ENCODE measurements at regions not wholly inside any gene's neighbourhood (a gene's known extent, or its start where the extent isn't known, plus 50 kb on each side); places are given as distances from the start of the nearest gene placed in this dataset.

DNA sequence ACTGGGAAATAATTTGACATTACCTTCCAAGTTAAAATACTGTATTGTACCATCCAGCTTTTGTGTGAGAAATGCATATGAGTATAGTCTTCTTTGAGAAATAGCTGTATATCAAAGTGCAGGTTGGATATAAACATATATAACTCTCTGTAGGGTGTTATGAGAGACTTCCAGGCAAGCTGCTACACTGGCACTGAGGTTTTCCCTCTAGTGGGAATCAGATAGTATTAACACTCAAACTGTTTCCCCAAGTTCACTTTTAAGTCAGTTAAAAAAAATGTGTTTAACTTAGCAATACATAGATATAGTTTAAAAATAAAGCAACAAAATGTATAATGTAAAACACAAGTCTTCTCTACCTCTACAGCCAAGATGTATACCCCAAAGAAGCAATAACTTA is 368.4 kb upstream of the SLC8A1 start:
- DNase-seq, result no peak

DNA sequence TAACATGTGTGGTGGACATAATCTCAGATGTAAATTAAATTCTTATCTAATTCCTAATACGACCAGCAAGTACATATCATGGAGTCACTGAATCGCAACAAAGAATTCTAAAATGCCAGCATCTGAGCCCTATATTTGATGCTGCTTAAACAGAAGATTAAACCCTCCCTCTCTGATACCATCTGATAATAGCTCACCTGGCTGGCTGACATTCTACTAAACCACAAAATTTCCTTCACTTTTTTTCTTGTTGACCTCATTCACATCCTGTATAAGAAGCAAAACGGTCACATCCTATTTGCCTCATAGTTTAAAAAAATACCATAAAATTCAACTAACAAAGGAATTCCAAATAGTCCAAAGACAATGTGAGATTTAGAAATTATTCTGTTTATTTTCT is 371.6 kb upstream of the SLC8A1 start:
- no peak for DNase-seq

DNA sequence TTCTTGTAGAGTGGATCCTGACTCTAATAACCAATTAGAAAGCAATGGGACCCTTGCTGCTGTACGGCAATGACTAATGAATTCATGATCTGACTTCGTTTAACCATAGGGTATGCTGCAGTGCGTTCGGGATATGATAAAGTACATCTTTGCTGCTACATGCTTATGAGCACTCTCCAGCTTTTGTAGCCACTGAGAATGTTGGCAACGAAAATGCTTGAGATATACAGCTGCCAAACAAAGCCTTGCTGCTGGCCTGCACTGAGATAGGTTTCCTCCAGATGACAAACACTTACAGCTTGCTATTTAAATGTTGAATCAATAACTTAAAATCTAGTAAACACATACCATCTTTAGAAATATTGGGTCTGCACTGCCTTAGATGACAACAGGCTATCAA is 372.4 kb upstream of the SLC8A1 start:
- no peak for DNase-seq

DNA sequence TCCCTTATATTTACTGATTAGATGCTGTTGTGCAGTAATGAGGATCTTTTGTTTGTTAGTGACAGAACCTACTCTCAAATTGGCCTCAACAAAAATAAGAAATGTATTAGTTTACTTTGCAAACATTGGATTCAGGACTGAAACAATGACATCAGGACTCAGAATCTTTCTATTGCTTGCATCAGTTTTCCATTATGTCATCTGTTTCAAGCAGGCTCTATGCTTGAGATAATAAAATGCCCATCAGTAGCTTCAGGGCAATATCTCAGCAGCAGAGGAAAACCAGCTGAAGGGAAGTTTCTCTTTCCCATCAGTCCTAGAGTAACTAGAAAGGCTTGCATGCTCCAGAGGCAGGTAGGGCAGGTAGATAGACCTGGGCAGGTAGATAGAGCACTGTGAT is 375.5 kb upstream of the SLC8A1 start:
- DNase-seq, result no peak

DNA sequence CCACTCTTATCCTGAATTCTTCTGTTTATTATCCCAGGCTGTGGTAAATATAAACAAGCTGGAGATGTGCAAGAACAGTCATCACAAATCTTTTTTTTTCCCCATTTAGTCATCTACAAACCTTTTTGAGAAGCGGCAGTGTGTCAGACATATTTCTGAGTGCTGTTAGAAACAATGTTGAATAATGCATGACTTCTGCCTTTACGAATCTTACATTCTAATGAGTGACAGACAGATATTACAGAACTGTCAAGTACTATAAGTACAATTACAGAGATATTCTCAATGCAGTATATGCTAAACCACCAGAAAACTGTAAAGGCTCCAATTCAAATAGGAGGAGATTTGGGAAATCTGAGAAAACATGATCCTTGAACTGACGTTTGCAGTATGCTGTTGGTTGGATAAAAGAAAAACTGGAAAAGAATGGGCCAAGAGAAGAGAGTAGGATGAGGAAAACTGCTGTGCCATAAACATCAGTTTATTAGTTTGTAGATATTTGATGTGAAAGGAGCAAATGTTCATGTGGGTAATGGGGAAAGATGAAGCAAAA is 379.5 kb upstream of the SLC8A1 start:
- DNase-seq, result no peak

DNA sequence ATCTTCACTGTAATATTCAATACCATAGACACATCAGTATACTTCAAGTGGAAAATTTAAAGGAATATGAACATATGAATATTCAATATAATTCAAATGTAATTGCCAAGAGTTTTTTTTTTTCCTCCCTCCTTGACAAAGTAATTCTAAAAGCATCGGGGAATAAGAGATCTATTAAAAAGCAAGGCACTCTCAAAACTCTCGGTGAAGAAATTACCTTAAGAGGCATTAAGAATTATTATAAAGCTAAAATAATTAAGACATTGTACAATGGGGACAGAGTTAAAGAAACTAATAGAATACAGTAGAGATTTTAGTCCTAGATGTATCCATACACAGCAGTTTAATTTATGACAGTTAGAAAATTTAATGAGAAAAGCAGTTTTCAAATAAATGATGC is 390.0 kb upstream of the SLC8A1 start:
- DNase-seq, result no peak

DNA sequence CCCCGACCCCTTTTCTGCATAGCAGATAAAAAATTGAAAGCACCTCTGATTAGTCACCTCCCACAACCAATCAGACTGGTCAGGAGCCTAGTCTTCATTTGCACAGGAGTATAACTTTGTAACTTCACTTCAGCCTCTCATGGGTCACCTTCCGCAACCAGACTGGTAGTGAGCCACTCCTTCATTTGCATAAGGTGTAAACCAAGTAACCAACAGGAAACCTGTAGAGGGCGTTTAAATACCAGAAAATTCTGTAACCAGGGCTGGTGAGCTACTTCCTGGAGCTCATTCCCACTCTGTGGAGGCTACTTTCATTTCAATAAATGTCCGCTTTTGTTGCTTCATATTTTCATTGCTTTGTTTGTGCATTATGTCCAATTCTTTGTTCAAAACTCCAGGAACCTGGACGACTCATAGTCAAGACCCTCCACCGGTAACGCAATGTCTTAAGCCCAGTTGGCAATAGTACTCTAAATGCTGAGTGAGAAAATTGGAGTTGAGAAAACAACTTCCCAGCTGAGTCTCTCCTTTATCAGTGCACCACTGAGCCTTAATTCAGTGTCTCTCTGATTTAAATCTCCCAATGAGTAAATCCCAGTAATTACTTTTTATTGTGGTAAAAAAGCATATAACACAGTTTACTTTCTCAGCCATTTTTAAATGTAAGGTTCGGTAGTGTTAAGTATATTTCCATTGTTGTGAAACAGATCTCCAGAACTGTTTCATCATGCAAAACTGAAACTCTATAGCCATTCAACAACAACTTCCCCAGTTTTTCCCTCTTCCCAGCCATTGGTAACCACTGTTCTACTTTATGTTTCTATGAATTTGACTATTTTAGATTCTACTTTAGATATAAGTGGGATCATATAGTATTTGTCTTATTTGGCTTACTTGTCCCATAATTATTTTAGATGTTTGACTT is 392.7 kb upstream of the SLC8A1 start:
- DNase-seq, result no peak

DNA sequence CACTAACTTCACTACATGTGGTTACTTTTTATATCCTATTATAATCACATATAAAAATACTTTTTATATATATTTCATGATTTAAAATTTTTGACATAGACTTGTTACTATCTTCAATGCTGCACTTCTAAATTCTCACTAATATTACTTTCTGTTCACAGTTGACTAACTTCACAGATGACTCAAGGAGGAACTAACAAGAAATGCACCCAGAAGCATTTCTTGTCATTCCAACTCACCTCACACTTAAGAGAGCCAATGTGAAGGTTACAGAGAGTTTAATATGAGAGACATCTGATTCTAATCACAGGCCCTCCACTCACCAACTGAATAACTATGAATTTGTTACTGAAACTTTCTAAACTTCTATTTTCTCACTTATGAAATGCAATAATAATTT is 399.8 kb upstream of the SLC8A1 start:
- DNase-seq, result no peak

DNA sequence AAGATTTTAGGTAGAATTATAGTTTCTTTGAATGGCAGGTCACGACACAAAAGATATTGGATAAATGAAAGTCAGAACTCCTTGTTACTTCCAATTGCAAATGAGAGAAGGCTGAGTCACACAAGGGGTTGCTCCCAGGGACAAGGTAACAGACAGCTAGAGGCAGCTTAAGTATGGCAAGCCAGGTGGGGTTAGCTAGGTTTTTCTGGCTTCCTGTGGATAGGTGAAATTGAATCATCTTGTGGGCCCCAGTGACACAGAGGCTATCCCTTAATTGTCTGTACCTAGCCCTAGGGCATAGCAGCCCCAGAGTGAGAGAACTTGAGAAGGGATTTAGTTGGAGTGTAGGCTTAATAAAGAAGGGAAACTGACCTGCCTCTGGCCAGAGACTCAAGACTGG is 407.7 kb upstream of the SLC8A1 start:
- no peak for DNase-seq

DNA sequence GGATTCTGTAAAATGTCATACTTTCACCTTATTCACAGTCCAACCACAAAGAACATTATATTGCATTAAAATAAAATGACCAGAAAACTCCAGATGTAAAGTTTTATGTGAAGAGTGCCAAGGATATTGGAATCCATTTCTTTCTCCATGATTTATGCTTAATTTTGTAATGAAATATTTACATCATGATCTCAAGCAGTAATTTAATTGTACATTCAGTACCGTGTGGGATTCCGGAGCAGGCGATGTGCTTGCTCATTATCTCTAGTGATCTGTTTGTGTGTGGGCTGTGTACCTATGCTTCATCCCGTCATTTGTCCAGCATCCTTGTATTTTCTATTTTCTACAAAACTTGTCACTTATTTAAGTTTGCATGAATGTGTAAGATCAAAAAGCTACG is 415.9 kb upstream of the SLC8A1 start:
- no peak for DNase-seq

DNA sequence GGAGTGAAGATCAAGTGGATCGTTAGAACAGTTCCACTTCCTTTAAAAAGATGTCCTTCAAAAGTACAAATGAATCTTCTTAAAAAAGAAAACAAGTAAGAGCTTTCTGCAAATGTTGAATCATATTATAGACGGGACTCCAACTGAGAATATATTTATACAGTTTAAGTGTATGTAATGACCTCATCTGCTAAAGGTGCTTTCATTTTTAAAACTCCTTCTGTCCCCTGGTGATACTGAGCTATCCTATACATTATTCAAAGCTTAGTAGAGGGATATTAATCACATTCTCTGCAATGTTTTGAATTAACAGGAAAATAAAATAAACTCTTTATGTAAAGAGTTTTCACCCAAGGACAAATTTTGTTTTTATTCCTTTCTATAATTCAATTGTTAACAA is 420.7 kb upstream of the SLC8A1 start:
- DNase-seq, result no peak

DNA sequence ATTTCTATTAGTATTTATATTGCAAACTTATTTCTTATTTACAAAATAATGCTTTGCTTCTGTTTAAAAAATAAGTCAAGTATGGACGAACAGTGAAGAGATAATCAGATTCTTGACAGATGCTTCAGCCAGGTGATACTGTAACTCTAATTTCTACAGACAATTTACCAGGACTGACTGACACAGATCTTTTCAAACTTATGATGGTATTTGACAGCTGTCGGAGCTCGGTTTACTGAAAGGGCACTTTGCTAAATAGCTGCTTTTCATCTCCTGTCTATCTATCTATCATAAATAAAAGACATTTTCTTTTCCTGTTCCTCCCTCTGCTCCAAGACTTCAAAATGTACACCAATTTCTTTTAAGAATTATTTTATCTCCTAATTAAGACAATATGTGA is 422.5 kb upstream of the SLC8A1 start:
- DNase-seq, result no peak

DNA sequence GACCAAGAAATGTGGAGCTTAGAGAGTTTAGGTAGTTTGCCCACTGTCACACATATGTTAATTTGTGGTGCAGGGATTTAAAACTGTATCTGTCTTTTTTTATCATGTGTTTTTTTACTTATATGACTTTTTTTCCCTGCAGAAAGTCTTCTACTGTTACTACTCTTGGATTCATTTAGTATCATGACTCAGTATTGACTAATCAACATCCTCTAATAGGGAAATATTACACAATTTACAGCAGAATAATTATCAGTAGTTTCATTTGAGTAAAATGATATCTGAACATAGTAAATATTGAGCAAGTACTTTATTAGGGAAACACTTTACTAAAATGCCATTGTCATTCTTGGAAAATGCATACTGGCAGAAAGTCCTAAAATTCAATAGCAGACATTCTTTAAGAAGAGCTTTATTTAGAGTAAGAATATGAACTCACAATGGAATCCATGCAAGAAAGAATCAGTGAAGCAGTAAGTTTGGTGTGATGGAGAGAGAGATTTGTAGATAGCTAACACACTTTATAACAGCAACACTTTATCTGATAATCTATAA is 425.9 kb upstream of the SLC8A1 start:
- no peak for DNase-seq

DNA sequence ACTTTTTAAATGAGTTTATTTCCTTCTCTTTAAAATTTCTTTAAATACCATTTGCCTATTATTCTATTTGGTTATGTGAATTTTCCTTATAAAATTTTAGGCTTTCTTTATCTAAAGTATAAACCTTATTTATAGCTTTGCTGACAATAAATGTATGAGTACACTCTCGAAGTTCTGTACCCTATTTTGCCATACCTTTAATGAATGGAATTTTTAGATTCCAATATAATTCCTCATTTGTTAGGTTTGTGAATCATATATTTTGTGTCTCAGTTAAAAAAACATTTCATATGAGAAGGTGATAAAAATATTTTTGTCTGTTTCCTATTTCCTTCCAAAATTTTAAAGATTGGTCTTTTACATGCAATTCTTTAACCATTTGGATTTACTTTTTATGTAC is 427.4 kb upstream of the SLC8A1 start:
- no peak for DNase-seq

DNA sequence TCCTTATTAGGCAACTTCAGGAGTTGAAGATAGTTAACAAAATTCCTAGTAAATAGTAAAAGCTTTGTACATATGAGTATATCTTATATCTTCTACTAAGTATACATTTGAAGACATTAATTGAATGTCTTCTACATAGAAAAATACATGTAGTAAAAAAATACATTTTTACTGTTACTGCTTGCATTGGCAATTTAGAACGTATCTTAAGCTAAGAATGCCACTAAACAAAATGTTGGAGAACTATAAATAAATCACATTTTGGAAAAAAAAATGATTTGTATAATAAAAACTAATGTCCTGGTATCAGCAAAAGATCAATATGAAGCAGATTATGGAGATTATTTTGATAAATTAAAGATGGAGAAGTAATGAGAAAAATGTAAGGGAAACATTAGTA is 434.2 kb upstream of the SLC8A1 start:
- DNase-seq, result no peak

DNA sequence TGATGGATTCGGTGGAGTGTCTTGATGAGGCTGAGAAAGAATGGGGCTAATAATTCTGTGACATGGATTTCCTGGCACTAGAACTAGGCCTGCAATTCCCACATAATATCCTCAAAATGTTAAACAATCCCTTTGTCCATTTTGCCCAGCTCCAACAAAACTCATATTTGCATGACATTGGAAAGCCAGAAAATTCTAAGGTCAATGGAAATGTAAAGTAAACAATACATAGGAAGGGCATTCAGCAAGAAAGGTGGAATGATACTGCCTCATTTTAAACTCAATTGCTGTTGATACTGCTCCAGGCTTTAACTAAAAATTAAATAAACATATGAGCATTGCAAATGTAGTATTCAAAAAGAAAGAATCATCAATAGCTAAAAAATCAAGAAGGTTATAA is 434.8 kb upstream of the SLC8A1 start:
- no peak for DNase-seq

DNA sequence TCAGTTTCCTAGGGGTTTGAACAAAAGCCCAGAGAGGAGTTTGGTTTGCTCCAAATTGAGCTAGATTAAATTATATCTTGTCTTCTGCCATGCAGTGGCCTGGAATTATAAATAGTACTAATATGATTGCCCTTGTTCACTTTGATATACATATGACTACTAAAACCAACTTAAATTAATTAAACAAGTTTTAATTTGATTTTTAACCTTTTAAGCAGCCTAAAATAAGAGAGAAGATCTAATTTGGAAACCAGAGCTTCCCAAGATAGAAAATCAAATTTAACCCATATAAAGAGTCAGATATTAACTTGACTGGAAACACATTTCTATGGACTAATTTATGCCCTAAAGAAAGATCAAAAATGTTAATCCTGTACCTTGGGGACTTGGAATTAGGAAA is 444.5 kb upstream of the SLC8A1 start:
- DNase-seq, result no peak

DNA sequence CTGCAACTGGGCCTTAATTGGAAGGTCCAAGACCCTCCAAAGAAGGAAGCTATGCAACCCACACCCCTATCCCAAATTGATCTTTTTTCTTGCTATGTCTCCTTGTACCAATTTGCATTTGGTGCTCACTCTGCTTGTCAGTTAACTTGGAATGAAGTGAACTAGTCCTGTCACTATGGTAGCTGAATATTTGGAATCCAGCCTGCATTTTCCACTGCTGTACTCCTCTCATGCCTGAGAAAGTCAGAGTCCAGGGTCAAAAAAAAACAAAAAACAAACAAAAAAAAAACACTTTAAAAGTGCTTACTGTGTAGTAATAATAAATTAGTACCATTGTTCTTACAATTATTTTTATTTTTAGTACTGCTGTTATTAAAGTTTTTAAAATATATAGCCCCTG is 462.8 kb upstream of the SLC8A1 start:
- no peak for DNase-seq

DNA sequence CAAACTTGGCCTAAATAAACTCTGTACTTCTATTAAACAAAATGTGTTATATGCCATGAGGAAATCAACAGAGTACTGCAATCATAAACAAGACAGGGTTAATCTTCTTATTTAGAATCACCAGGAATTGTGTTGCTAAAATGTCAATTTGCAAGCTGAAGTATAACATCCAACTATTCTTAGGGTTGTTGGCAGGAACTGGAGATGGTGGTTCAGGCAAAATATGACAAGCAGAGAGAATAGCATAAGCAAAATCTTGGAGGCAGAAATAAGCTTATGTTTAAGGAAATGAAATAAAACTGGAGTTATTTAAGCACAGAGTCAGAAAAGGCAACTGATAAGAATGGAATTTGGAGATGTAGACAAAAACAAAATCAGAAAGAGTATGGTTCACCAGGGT is 463.8 kb upstream of the SLC8A1 start:
- DNase-seq, result no peak

DNA sequence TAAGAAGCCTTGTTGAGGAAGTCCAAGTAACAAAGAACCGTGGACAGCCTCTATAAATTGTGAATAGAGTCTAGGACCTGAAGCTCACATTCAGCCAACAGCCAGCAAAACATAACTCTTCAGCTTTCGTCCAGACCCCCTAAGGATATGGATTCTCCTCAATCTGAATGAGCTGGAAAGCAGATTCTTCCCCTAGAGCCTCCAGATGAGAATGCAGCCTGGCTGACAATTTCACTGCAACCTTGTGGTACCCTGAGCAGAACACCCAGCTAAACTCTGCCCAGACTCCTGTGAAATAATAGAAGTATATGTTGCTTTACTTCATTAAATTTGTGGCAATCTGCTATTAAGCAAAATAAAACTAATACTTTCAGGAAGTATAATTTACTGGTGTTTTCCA is 483.5 kb upstream of the SLC8A1 start:
- DNase-seq, result no peak

DNA sequence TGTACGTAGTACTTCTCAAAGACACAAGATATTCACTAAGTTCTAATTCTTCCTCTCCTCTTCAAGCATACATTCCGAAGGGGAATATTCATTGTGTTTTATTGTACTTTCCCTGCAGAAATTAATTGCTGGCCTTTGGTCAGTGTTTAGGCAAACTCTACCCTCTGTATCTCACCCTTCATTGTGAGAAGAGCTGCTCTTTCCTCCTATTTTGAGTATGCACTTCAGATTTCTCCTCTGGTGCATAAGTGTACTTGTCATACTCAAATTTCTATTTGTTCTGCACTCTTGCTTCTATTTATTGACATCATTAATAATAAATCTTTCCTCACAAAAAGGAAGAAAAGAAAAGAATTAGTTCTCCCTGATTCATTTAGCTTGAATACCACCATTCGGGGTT is 485.4 kb upstream of the SLC8A1 start:
- peak; percentile 65 for DNase-seq

DNA sequence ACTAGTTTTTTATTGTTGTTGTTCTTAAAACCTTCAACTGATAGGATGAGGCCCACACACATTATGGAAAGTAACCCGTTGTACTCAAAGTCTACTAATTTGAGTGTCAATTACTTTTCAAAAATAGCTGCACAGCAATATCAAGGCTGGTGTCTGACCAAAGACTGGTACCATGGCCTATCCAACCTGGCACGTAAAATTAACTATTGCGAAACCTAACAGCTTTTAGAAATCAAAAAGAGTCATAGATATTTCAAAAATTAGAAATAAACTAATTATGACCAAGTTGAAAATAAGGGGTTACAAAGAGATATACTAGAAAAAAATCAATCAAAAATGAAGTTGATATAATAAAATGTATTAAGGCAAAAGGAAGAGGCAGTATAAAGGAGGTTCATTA is 501.5 kb upstream of the SLC8A1 start:
- no peak for DNase-seq

DNA sequence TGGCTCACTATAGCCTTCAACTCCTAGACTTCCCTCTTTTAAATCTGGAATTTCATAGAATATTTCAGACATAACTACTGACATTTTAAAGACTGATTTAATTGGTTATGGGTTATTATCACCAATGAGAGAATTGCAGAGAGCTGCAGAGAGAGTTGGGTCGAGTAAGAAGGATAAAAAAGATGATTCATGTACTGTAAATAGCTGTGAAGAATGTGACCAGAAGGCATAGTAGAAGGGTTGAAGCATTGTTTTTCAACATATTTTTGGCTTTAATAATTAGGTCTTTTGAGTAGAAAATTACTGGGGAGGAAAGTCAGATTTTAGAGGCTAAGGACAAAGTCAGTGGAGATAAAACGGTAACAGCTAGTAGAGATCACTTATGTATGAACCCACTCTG is 503.2 kb upstream of the SLC8A1 start:
- no peak for DNase-seq

DNA sequence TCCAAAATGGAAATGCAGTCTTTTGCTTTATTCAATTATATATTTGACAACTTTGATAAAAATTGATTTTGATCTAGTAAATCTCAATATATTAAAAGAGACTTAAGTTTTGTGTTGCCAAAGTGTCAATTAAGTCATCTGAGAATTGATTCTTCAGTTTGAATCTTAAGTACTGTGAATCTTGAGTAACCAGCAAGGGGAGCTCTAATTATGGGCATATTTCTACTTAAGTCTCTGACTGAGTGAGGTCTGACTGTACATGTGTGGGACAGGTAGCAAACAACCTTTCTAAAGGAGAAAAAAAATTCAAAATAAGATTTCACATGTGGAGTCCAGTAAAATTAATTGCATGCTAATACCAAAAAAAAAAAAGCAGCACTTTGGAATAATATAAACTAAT is 503.7 kb upstream of the SLC8A1 start:
- DNase-seq, result no peak

DNA sequence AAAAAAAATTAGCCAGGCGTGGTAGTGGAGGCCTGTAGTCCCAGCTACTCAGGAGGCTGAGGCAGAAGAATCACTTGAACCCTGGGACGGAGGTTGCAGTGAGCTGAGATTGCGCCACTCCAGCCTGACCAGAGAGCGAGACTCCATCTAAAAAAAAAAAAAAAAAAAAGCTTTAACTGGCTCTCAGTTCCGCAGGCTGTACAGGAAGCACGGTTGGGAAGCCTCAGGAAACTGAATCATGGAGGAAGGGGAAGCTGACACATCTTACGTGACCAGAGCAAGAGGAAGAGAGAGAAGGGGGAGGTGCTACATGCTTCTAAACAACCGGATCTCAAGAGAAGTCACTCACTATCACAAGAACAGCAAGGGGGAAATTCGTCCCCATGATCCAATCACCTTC is 505.6 kb upstream of the SLC8A1 start:
- no peak for DNase-seq
